ENCODE measurements at regions not wholly inside any gene's neighbourhood (a gene's known extent, or its start where the extent isn't known, plus 50 kb on each side); places are given as distances from the start of the nearest gene placed in this dataset.

DNA sequence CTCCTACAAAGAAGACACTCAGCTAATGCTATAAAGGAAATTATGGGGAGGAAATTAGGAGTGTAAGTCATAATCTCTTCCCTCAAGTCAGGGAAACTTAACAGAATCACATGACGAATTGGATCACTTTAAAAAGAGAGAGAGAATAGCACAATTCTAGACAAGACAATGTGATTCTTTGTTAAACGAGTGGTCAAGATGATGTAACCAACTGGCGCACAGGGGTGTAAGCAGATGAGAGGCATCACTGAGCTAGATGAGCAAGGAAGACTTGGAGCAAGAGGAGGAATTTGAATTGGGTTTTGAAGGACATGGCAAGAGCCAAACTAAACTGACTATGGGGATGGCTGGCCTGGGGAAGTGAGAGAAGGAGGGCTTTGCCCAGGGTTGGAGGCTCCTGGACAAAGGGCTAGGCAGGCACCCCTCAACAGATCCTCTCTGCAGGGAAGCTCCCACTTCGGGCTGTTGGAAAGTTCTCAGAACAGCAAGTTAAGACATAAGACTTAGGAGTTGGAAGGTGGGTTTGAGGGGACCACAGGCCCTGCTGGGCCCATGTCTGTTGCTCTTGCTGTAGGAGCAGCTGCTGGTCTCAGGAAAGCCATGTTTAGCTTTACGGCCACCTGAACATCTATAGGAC, 123.9 kb upstream of the GRIK3 start:
- TF ChIP-seq POLR2AphosphoS5 (IDR thresholded peaks at IDR 0.05; ENCODE audit: borderline replicate concordance, low read depth, low read length) (no peak), EZH2 (IDR thresholded peaks at IDR 0.05) (no peak)
